A673 (cell line): ENCODE measurements at regions not wholly inside any gene's neighbourhood (a gene's known extent, or its start where the extent isn't known, plus 50 kb on each side); places are given as distances from the start of the nearest gene placed in this dataset.

ENCODE experiments used
- BruUV-seq: library from RNA; stranded (reverse); fragments of 400-500 nt; replicated peaks from 2 replicates; lab custom pipeline; 2021; lab: Mats Ljungman, UMichigan
- CTCF ChIA-PET: fragments of 300-600 bp; sonication (Branson Sonifier 250); formaldehyde crosslinking; loops from one replicate; lab custom pipeline; 2022; ENCODE audit warnings: antibody characterized with exemption; lab: Charles Lee
- POLR2A ChIA-PET: fragments of 300-600 bp; sonication (Branson Sonifier 250); formaldehyde crosslinking; loops from one replicate; lab custom pipeline; 2022; ENCODE audit warnings: antibody characterized with exemption; ENCODE audit not compliant: low non-redundant PET; lab: Charles Lee
- DNase-seq: peaks from one replicate; pipeline ENCODE4 v3.0.0-alpha.2; 2015; ENCODE audit warnings: low spot score
- H3K27ac ChIP-seq: fragments of 200-600 bp; sonication (generic); 2 replicates; pipeline ENCODE4 v1.5.1; 2016; ENCODE audit warnings: mixed run types, low read depth, mild to moderate bottlenecking, mixed read lengths, antibody characterized with exemption, low read length; ENCODE audit not compliant: poor library complexity, severe bottlenecking
- H3K27me3 ChIP-seq: fragments of 200-600 bp; sonication (generic); replicated peaks from 2 replicates; pipeline ENCODE4 v1.6.1; 2017; ENCODE audit warnings: mixed run types, low read depth, mild to moderate bottlenecking, mixed read lengths, antibody characterized with exemption, low read length; ENCODE audit not compliant: insufficient read depth, poor library complexity
- H3K36me3 ChIP-seq: fragments of 200-600 bp; sonication (generic); 2 replicates; pipeline ENCODE4 v1.6.1; 2016; ENCODE audit warnings: mixed run types, mild to moderate bottlenecking, mixed read lengths, antibody characterized with exemption, low read length; ENCODE audit not compliant: insufficient read depth, poor library complexity, severe bottlenecking
- H3K4me1 ChIP-seq: fragments of 200-600 bp; sonication (generic); 2 replicates; pipeline ENCODE4 v1.6.1; 2017; ENCODE audit warnings: mixed run types, mild to moderate bottlenecking, mixed read lengths, antibody characterized with exemption, low read length; ENCODE audit not compliant: insufficient read depth, poor library complexity, severe bottlenecking
- H3K4me3 ChIP-seq: fragments of 200-600 bp; sonication (generic); 2 replicates; pipeline ENCODE4 v1.5.1; 2016; ENCODE audit warnings: low read depth, mixed run types, mild to moderate bottlenecking, mixed read lengths, low read length; ENCODE audit not compliant: poor library complexity, severe bottlenecking
- H3K9me3 ChIP-seq: fragments of 200-600 bp; sonication (generic); 2 replicates; pipeline ENCODE4 v1.6.1; 2016; ENCODE audit warnings: mixed run types, low read depth, mild to moderate bottlenecking, mixed read lengths, antibody characterized with exemption, low read length; ENCODE audit not compliant: poor library complexity, severe bottlenecking
- CTCF ChIP-seq: fragments of 300-800, 200-600 bp; sonication (generic); conservative IDR thresholded peaks from 2 replicates; pipeline ENCODE4 v1.5.1; 2017; ENCODE audit warnings: low read depth, mild to moderate bottlenecking, antibody characterized with exemption, low read length, moderate library complexity, mixed read lengths
- EZH2 ChIP-seq: fragments of 200-600 bp; sonication (generic); IDR thresholded peaks from 2 replicates; pipeline ENCODE4 v1.6.1; 2017; ENCODE audit warnings: borderline replicate concordance, low read depth, mild to moderate bottlenecking, mixed read lengths, antibody characterized with exemption, low read length; ENCODE audit not compliant: poor library complexity, severe bottlenecking
- intact Hi-C: fragments of 100-400 bp; cut with micrococcal nuclease; formaldehyde crosslinking; loops from one replicate; pipeline ENCODE4 v1.10.0; 2022; ENCODE audit not compliant: unreplicated experiment

DNA sequence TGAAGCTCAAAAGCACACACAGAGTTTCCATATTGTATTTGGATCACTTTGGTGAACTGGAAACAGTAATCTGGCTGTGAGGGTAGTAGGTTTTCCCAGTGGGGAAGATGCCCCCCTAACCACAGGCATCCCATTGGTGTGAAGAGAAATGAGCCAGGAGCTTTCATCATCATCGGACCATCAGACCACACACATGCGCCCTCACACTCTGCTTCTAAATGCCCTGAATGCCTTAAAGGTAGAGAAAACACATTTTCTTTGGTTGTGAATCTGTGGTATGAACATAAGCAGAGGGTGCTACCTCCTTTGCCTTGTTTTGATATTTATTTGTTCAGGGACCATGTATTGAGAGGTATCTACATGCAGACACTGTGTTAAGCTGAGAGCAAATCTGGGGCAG lies 79.0 kb upstream of the DNAH14 start:
- Histone ChIP-seq H3K36me3 (no peaks in the 10 kb centered on the region), H3K27me3 (no peaks in the 10 kb centered on the region), H3K9me3 (no peaks in the 10 kb centered on the region), H3K4me1 (no peaks in the 10 kb centered on the region), H3K27ac (no peak overlapping the region), H3K4me3 (no peak overlapping the region)
- DNase-seq: no peak
- CTCF ChIA-PET: interaction anchor here (0.6 to 3.7 kb wide), 4 partner anchors 72 to 1113 kb away, joined by 3 to 16 read pairs (median 4); no protein-coding TSS in a partner anchor
- POLR2A ChIA-PET: no interaction called here
- intact Hi-C loops: loop anchor here (5.0 kb wide), 1 partner anchor 208 kb away; no protein-coding TSS in a partner anchor
- no TSS peak for BruUV-seq
- TF ChIP-seq EZH2 (no peak), CTCF (no peak)

GRCh38 chr1:224851210-224851847 lies 78.1 kb upstream of the DNAH14 start:
- Histone ChIP-seq H3K27ac (no peak overlapping the region), H3K4me3 (no peak overlapping the region), H3K4me1 (no peaks in the 10 kb centered on the region), H3K9me3 (no peaks in the 10 kb centered on the region), H3K36me3 (no peaks in the 10 kb centered on the region), H3K27me3 (no peaks in the 10 kb centered on the region)
- no peak for TF ChIP-seq EZH2
- TF ChIP-seq CTCF: peak; percentile 89
- intact Hi-C loops: loop anchor here (1.0 to 5.0 kb wide), 2 partner anchors 150 to 209 kb away; no protein-coding TSS in a partner anchor
- BruUV-seq: no TSS peak
- ChIA-PET POLR2A (no interaction called here), CTCF (interaction anchor here (0.5 to 3.7 kb wide), 7 partner anchors 33 to 1370 kb away, joined by 3 to 17 read pairs (median 4); no protein-coding TSS in a partner anchor)
- peak; percentile 63 for DNase-seq

DNA sequence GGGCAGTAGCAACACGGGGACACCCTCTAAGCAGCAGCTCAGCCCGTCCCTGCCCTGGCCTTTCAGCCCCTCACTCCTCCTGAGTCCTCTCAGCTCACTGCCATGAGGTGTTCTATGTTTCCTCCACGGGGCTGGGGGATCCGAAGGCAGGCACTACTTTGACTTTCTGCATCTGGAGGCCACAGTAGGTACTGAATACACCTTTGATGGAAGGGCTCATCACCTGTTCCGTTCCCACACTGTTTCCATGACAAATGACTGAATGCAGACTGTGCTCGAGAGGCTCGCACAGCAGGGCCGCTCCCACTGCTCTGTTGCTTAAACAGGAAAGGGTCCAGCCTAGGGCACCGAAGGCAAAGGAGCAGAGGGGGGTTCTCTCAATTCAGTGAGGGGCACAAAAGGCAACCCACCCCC lies 77.6 kb upstream of the DNAH14 start:
- intact Hi-C loops: loop anchor here (1.0 to 5.0 kb wide), 2 partner anchors 151 to 210 kb away; no protein-coding TSS in a partner anchor
- Histone ChIP-seq H3K36me3 (no peaks in the 10 kb centered on the region), H3K27me3 (no peaks in the 10 kb centered on the region), H3K4me1 (no peaks in the 10 kb centered on the region), H3K27ac (no peak overlapping the region), H3K9me3 (no peaks in the 10 kb centered on the region), H3K4me3 (no peak overlapping the region)
- BruUV-seq: no TSS peak
- no peak for TF ChIP-seq EZH2
- TF ChIP-seq CTCF: peak; percentile 28
- ChIA-PET POLR2A (no interaction called here), CTCF (interaction anchor here (0.6 to 3.7 kb wide), 4 partner anchors 33 to 207 kb away, joined by 3 to 17 read pairs (median 10); no protein-coding TSS in a partner anchor)
- DNase-seq: no peak
